GM23338 (cell line): ENCODE measurements at regions not wholly inside any gene's neighbourhood (a gene's known extent, or its start where the extent isn't known, plus 50 kb on each side); places are given as distances from the start of the nearest gene placed in this dataset.

ENCODE experiments used
- CREB1 ChIP-seq: fragments of 250-450 bp; sonication (Bioruptor Pico); IDR thresholded peaks from 2 replicates; pipeline ENCODE4 v1.5.0; 2020; ENCODE audit warnings: low read depth, mild to moderate bottlenecking, moderate library complexity
- CTCF ChIP-seq, 2 experiments: fragments of 200-600 bp in 1 of 2; sonication (generic) in 1 of 2; conservative IDR thresholded peaks; 2 replicates each; pipeline versions ENCODE4 v1.5.1 to v1.6.1; 2016 to 2017; ENCODE audit warnings: antibody characterized with exemption in 2 of 2, low read depth in 2 of 2, mild to moderate bottlenecking in 2 of 2, moderate library complexity in 1 of 2
- ETS1 ChIP-seq: IDR thresholded peaks from 2 replicates; pipeline ENCODE4 v1.6.1; 2016; ENCODE audit warnings: antibody characterized with exemption
- EZH2 ChIP-seq: fragments of 200-600 bp; sonication (generic); IDR thresholded peaks from one replicate; pipeline ENCODE4 v1.8.0; 2017; ENCODE audit warnings: antibody characterized with exemption, mild to moderate bottlenecking, low read depth; ENCODE audit not compliant: unreplicated experiment
- EZH2phosphoT487 ChIP-seq: fragments of 200-600 bp; sonication (generic); IDR thresholded peaks from one replicate; pipeline ENCODE4 v1.8.1; 2018; ENCODE audit warnings: antibody characterized with exemption; ENCODE audit not compliant: unreplicated experiment
- JUNB ChIP-seq: IDR thresholded peaks from one replicate; pipeline ENCODE4 v1.6.1; 2016; ENCODE audit warnings: antibody characterized with exemption; ENCODE audit not compliant: unreplicated experiment
- NANOG ChIP-seq: IDR thresholded peaks from 2 replicates; pipeline ENCODE4 v1.6.1; 2016; ENCODE audit warnings: antibody characterized with exemption, borderline replicate concordance
- POLR2AphosphoS5 ChIP-seq: IDR thresholded peaks from 2 replicates; pipeline ENCODE4 v1.6.1; 2016; ENCODE audit warnings: antibody characterized with exemption, low read depth
- REST ChIP-seq: IDR thresholded peaks from one replicate; pipeline ENCODE4 v1.6.1; 2018; ENCODE audit warnings: antibody characterized with exemption; ENCODE audit not compliant: unreplicated experiment
- STAT1 ChIP-seq: IDR thresholded peaks from one replicate; pipeline ENCODE4 v1.6.1; 2016; ENCODE audit warnings: antibody characterized with exemption; ENCODE audit not compliant: unreplicated experiment
- ZNF114 ChIP-seq: fragments of 250-450 bp; sonication (Bioruptor Pico); IDR thresholded peaks from 2 replicates; pipeline ENCODE4 v1.5.0; 2020; ENCODE audit warnings: mild to moderate bottlenecking, moderate library complexity
- ZNF331 ChIP-seq: fragments of 250-450 bp; sonication (Bioruptor Pico); IDR thresholded peaks from 2 replicates; pipeline ENCODE4 v1.5.0; 2020; ENCODE audit warnings: low read depth, mild to moderate bottlenecking, moderate library complexity
- ZNF462 ChIP-seq: fragments of 250-450 bp; sonication (Bioruptor Pico); IDR thresholded peaks from 2 replicates; pipeline ENCODE4 v1.5.0; 2020; ENCODE audit warnings: mild to moderate bottlenecking, moderate library complexity

DNA sequence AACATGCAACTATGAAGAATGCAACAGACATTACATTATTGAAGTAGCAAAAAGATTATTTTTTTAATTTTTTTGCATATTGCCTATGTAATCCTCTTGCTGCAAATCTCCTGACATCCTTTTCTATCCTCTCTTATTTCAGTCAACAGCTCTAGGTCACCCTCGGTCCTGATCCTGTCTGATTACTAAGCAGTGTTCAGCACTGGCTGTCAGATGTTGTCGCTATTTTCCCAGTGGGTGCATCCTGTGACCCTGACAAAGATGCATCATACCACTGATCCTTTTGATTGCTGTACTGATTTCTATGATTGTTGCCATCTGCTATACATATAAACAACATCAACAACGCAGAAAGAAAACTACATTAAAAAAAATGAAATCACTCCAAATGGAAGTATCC is 443.7 kb upstream of the PRR20A start:
- TF ChIP-seq CTCF (conservative IDR thresholded peaks at IDR 0.05; ENCODE audit: low read depth in 2 of 2) (no peak), POLR2AphosphoS5 (no peak), ZNF114 (CRISPR knock-in tag) (no peak), EZH2 (no peak), EZH2phosphoT487 (no peak), REST (no peak), NANOG (no peak), ZNF331 (CRISPR knock-in tag) (no peak), CREB1 (CRISPR knock-in tag) (no peak), ZNF462 (CRISPR knock-in tag) (no peak), ETS1 (no peak), JUNB (no peak), STAT1 (no peak)
